HepG2 (cell line): ENCODE measurements at regions not wholly inside any gene's neighbourhood (a gene's known extent, or its start where the extent isn't known, plus 50 kb on each side); places are given as distances from the start of the nearest gene placed in this dataset.

Experiments used
- KIAA2018 ChIP-seq: sonication (generic); formaldehyde crosslinking; IDR thresholded peaks from 2 replicates; pipeline ENCODE4 v1.5.0; 2020; ENCODE audit warnings: mild to moderate bottlenecking, missing genetic modification reagents, borderline replicate concordance
- SUZ12 ChIP-seq: fragments of 150-350 bp; IDR thresholded peaks from 2 replicates; pipeline ENCODE4 v1.6.1; 2014; ENCODE audit warnings: low read depth, low read length
- THAP8 ChIP-seq: sonication (generic); formaldehyde crosslinking; IDR thresholded peaks from 2 replicates; pipeline ENCODE4 v1.5.1; 2020; ENCODE audit warnings: missing genetic modification reagents, mild to moderate bottlenecking, borderline replicate concordance
- U2AF2 ChIP-seq: fragments of 200-400 bp; formaldehyde crosslinking; IDR thresholded peaks from 2 replicates; pipeline ENCODE4 v1.6.1; 2017; ENCODE audit warnings: low read depth, mild to moderate bottlenecking, low read length
- ZNF720 ChIP-seq: sonication (generic); formaldehyde crosslinking; IDR thresholded peaks from 2 replicates; pipeline ENCODE4 v1.4.0; 2020; ENCODE audit warnings: missing genetic modification reagents
- ZSCAN30 ChIP-seq: sonication (generic); formaldehyde crosslinking; IDR thresholded peaks from 2 replicates; pipeline ENCODE4 v1.5.0; 2020; ENCODE audit warnings: mild to moderate bottlenecking, missing genetic modification reagents

GRCh38 chr16:63613701-63614100 is 1508.2 kb downstream of the CDH11 start (continued):
- TF ChIP-seq KIAA2018 = no peak
- no peak for TF ChIP-seq U2AF2
- no peak for TF ChIP-seq ZSCAN30
- TF ChIP-seq THAP8 = no peak
- TF ChIP-seq SUZ12 = no peak
- TF ChIP-seq ZNF720 (CRISPR knock-in tag) = no peak
- TF ChIP-seq, all 625 proteins: peak for 0
